Stimulated activated CD4-positive, alpha-beta T cell treated with anti-CD3 and anti-CD28 coated beads, Interleukin-1b, Interleukin-23, amount 100 ng/mL, for 24 hours (primary cell): ENCODE measurements at regions not wholly inside any gene's neighbourhood (a gene's known extent, or its start where the extent isn't known, plus 50 kb on each side); places are given as distances from the start of the nearest gene placed in this dataset.

Experiments used
- DNase-seq, 4 experiments: peaks; one replicate each; pipeline ENCODE4 v3.0.0-alpha.2; 2020; ENCODE audit warnings: low read depth in 4 of 4, low spot score in 1 of 4

DNA sequence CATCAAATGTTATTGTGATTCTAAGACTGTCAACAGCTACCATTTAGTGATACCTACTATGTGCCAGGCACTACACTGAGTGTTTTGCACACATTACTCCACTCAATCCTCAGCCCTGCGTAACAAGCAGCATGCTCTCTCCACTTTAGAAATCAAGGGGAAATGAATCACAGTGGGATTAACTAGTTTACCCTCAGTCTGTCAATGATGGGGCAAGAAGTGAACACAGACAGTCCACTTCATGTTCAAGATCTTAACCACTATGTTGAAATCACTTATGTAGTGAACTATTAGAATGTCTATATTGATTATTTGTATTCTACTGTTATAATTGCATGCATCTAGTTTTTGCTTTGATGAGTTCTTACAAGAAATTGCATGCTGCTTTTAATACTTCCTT, 165.3 kb downstream of the LTN1 start:
- no peak for DNase-seq

- no peak for DNase-seq
Measured at GRCh38 chr21:28826569-28826968, 166.1 kb downstream of the LTN1 start.

GRCh38 chr21:28826021-28826420, 166.7 kb downstream of the LTN1 start:
- DNase-seq = no peak

DNA sequence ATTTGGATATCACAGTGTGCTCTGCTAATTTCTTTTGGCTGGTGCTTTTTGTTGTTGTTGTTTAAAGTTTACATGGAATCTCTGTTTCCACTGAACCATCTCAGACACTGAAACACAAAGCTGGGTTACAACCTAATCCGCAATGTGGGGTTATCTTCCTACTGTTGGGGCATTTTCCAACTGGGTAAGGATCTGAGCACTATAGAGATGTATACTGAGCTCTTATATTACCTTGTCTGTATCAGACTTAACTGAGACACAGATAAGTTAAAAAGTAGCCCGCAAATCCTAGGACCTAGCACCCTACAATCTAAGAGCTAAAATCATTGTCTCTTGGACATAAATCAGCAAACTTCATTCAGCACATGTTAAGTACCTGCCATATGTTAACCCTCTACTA, 169.2 kb downstream of the LTN1 start:
- DNase-seq = no peak

GRCh38 chr21:28822486-28823335, 170.0 kb downstream of the LTN1 start:
- no peak for DNase-seq

GRCh38 chr21:28822123-28822399, 170.6 kb downstream of the LTN1 start:
- DNase-seq = no peak

DNA sequence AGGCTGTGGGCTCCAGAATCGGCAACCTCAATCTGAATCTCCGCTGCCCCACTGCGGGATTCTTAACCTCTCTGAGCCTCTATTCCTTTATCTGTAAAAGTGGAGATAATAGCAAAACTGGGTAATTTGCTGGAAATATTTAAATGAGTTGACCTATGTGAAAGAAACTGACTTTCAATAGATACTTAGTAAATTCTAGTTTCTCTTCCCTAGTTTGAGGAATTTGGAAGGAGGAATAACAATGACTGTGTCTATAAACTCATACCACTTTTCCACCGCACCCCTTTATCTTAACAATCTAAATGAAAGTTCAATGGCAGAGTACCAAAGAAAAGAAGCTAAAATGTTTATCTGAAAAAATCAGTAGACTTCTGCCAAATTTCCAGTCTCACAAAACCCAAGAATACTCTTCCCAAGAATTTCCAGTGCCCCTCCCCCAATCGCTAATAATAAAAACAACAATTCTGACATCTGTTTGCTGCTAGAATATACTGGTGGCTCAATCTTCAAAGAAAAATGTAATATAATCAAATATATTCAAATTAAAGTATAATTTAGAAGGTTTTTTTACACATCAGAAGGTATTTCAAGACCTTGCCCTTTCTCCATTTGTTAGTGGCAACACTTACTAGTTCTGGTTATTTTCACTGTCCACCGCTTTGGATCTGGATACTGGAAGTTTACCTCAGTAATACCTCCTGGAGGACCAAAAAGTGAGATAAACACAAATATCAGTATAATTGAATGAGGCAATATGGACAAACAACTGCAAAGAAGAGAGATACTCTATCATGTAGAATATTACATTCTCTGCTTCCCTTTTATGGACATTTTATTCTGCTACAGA, 171.2 kb downstream of the LTN1 start:
- DNase-seq = no peak

- DNase-seq = no peak
Measured at GRCh38 chr21:28818663-28819278, 173.9 kb downstream of the LTN1 start.

GRCh38 chr21:28817871-28818270, 174.8 kb downstream of the LTN1 start:
- no peak for DNase-seq

GRCh38 chr21:28811860-28812259, 180.8 kb downstream of the LTN1 start:
- DNase-seq = no peak

DNA sequence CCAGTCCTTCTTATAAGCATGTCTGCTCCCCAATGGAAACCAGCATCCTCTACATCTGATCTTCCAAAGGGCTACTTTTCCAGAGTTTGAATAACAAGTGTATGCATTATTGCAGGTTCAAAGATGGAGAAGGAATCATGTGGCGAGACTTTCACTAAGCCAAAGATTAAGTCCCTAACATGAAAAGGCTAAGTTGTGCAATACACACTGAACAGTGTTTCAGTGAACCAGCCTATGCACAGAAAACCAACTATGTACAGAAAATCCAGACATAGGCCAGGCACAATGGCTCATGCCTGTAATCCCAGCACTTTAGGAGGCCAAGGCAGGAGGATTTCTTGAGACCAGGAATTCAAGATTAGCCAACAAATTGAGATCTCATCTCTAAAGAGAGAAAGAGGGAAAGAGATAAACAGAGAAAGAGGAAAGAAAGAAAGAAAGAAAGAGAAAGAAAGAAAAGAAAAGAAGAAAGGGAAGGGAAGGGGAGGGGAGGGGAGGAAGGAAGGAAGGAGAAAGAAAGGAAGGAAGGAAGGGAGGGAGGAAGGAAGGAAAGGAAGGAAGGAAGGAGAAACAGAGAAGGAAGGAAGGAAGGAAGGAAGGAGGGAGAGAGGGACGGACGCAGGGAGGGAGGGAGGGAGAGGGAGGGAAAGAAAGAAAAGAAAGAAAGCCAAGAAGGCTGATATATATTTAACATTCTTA, 181.7 kb downstream of the LTN1 start:
- DNase-seq = no peak

DNA sequence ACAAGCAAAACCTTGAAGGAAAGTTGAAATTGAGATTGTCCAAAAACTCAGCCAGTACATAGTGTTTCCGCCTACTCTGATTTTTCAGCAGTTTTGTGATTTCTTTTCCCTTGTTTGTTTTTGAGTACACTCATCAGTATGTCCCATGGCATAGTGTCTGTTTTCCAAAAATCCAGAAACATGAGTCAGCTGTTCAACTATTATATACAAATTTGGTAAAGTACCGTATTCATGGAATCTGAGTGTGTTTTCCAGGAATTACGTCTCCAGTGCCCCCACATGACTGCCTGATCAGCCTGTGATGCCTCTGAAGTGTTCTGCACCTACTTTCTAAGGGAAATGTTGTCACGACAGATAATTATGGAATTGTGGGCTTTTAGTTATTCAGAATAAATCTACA, 186.8 kb downstream of the LTN1 start:
- DNase-seq = no peak

GRCh38 chr21:28804089-28804670, 188.5 kb downstream of the LTN1 start:
- no peak for DNase-seq

- DNase-seq = no peak
Measured at GRCh38 chr21:28801906-28802305, 190.8 kb downstream of the LTN1 start.

GRCh38 chr21:28799926-28800325, 192.8 kb downstream of the LTN1 start:
- no peak for DNase-seq

- DNase-seq = no peak
Measured at GRCh38 chr21:28798798-28799197, 193.9 kb downstream of the LTN1 start.

GRCh38 chr21:28795251-28795650, 197.4 kb downstream of the LTN1 start:
- no peak for DNase-seq

DNA sequence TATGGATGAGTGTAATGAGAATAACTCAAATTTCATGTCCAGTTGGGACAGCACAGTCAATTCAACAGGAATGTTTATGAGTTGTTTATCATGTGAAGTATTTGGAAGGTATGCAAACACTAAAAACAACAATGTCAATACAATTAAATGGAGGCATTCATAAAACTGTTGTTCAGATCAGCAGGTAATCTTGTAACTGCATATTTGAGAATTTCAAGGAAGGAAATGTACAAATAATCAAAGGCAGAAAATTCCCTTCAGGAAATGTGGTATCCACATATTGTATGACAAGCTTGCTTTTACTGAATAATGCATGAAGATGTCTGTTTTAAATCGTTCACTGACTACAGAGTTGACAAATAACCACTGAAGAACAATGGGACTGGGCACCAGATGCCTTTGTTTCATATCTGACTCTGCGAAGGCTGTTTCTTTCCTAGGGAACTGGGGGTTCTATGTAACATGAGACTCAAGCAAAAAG, 198.3 kb downstream of the LTN1 start:
- DNase-seq = no peak

- no peak for DNase-seq
Measured at GRCh38 chr21:28793043-28793442, 199.6 kb downstream of the LTN1 start.

DNA sequence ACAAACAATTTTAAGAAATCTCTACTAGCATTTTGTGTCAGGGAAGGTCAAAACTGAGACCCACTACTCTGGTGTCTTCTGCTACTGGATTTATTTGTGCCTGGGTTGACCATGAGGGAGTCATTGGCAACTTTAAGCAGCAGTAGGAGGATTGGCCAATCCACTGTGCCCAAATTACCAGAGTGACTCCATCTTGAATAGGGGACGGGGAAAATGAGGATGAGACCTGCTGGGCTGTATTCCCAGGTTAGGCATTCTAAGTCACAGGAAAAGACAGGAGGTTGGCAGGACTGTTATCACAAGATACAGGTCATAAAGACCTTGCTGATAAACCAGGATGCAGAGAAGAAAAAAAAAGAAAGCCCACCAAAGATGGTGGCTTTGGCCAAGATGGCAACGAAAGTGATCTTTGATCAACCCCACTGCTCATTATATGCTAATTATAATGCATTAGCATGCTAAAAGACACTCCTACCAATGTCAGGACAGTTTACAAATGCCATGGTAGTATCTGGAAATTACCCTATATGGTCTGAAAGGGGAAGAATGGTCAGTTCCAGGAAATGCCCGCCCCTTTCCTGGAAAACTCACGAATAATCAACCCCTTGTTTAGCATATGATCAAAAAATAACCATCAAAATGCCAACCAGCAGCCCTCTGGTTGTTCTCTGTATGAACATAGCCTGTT, 200.9 kb downstream of the LTN1 start:
- no peak for DNase-seq
